DND-41 (cell line): ENCODE measurements at regions not wholly inside any gene's neighbourhood (a gene's known extent, or its start where the extent isn't known, plus 50 kb on each side); places are given as distances from the start of the nearest gene placed in this dataset.

Source experiments
- EZH2 ChIP-seq: IDR thresholded peaks from 3 replicates; pipeline ENCODE4 v1.6.1; 2012; ENCODE audit warnings: borderline replicate concordance, low read depth, mild to moderate bottlenecking, moderate library complexity, low read length, inconsistent platforms; ENCODE audit not compliant: severe bottlenecking
- TF ChIP-seq, protein P1 (sequence below): IDR thresholded peaks from 2 replicates; pipeline ENCODE4 v1.5.1; 2012; ENCODE audit warnings: borderline replicate concordance, low read length, moderate library complexity, mild to moderate bottlenecking; ENCODE audit not compliant: poor library complexity, severe bottlenecking; ENCODE audit errors: extremely low read depth

DNA sequence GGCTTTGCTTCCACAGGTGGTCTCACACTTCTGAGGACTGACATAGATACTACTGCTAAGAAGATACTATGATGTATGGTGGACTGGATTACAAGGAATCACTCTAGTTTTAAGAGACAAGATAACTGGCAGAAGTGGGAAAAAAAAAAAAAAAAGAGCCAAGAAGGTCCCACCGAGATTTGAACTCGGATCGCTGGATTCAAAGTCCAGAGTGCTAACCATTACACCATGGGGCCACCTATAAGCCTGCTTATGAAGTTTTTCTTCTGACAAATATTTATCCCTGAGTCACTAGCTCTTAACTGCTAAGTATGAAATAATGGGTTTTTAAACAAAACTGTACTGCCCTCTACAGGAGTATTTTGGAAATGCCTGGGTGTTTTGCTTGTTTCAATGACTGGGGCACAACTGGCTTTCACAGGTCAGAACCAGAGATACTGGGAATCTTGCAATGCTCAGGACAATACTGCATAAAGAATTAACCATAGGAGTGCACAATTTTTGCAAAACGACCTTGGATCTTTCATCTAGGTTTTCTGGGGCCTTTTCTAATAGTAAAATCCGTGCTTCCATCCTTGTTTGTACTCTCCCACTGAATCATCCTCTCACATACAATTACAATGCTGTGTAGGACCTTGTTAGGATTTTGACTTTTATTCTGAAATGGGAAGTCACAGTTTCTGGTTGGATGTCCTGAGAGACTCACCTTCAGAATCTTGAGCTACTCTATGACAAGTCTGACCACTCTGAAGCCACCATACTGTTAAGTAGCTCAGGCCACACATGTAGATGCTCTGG, 116.3 kb downstream of the OR2B2 start:
- TF ChIP-seq, protein P1, sequence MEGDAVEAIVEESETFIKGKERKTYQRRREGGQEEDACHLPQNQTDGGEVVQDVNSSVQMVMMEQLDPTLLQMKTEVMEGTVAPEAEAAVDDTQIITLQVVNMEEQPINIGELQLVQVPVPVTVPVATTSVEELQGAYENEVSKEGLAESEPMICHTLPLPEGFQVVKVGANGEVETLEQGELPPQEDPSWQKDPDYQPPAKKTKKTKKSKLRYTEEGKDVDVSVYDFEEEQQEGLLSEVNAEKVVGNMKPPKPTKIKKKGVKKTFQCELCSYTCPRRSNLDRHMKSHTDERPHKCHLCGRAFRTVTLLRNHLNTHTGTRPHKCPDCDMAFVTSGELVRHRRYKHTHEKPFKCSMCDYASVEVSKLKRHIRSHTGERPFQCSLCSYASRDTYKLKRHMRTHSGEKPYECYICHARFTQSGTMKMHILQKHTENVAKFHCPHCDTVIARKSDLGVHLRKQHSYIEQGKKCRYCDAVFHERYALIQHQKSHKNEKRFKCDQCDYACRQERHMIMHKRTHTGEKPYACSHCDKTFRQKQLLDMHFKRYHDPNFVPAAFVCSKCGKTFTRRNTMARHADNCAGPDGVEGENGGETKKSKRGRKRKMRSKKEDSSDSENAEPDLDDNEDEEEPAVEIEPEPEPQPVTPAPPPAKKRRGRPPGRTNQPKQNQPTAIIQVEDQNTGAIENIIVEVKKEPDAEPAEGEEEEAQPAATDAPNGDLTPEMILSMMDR, result peak; percentile 85
- TF ChIP-seq EZH2, result no peak
